ENCODE measurements at regions not wholly inside any gene's neighbourhood (a gene's known extent, or its start where the extent isn't known, plus 50 kb on each side); places are given as distances from the start of the nearest gene placed in this dataset.

DNA sequence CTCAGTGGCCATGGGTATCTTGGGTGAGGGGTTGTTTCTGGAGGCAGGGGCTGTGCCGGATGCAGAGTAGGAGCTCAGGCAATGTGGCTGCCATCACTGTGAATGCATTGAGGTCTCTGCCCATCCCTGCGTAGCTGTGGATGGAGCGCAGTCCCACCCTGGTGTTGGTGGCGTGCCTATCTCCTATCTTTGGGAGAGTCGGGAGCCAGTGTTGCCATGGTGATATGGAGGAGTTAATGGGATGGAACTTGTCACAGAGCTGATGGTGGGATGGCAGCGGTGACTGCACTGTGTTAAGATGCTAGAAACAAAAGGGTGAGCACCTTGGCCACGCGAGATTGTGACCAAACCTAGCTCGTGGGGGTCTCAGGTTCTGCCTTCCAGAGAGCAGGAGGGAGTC lies 197.3 kb downstream of the MELK start:
- Histone ChIP-seq H3K4me3 (replicated peaks in 1 of 3; ENCODE audit: insufficient read depth in 1 of 3, low read depth in 2 of 3, low read length in 3 of 3) (no peak overlapping the region), H3K9ac (ENCODE audit: insufficient read depth, low read depth, low read length) (no peak overlapping the region), H3K36me3 (replicated peaks in 1 of 2; ENCODE audit: control insufficient read depth in 1 of 2, insufficient read depth in 2 of 2, low read length in 2 of 2) (no peaks in the 10 kb centered on the region), H3K4me1 (ENCODE audit: insufficient read depth, low read length) (peaks cover 9% of the 10 kb centered on the region), H3K9me3 (ENCODE audit: low read length) (no peaks in the 10 kb centered on the region), H4K20me1 (ENCODE audit: insufficient read depth, low read length) (no peaks in the 10 kb centered on the region), H2AFZ (ENCODE audit: low read length) (no peak overlapping the region), H3K27ac (ENCODE audit: extremely low read length, insufficient read depth, low read length) (no peak overlapping the region), H3K79me2 (ENCODE audit: insufficient read depth, low read length) (no peaks in the 10 kb centered on the region), H3K4me2 (ENCODE audit: low read depth, low read length) (no peak overlapping the region), H3K27me3 (ENCODE audit: control insufficient read depth in 1 of 2, insufficient read depth in 2 of 2, low read length in 2 of 2) (peaks cover 2 to 37% of the 10 kb centered on the region in 2 experiments; a peak in 3 of 5 replicates)
- no peak for ATAC-seq
- ChIA-PET POLR2A (no interaction called here), CTCF (ENCODE audit: low intra/inter-chr PET ratio, low total read pairs) (no interaction called here)
- no TSS peak for BruUV-seq (replicated peaks)
- no peak for TF ChIP-seq ZBTB20 (CRISPR knock-in tag; IDR thresholded peaks at IDR 0.05; ENCODE audit: borderline replicate concordance, low read depth)
- no peak for TF ChIP-seq NCOA5 (CRISPR knock-in tag; IDR thresholded peaks at IDR 0.05)
- no peak for TF ChIP-seq ZNF124 (CRISPR knock-in tag; IDR thresholded peaks at IDR 0.05)
- no peak for TF ChIP-seq MTF2 (CRISPR knock-in tag; IDR thresholded peaks at IDR 0.05; ENCODE audit: borderline replicate concordance)
- TF ChIP-seq, protein P1, sequence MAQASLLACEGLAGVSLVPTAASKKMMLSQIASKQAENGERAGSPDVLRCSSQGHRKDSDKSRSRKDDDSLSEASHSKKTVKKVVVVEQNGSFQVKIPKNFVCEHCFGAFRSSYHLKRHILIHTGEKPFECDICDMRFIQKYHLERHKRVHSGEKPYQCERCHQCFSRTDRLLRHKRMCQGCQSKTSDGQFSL (CRISPR knock-in tag; IDR thresholded peaks at IDR 0.05): no peak
- TF ChIP-seq ZFP82 (CRISPR knock-in tag; IDR thresholded peaks at IDR 0.05; ENCODE audit: borderline replicate concordance): no peak
- TF ChIP-seq ZNF569 (CRISPR knock-in tag; IDR thresholded peaks at IDR 0.05; ENCODE audit: borderline replicate concordance): no peak
- TF ChIP-seq ZNF230 (CRISPR knock-in tag; IDR thresholded peaks at IDR 0.05): no peak
- no peak for FAIRE-seq
- no peak for DNase-seq (ENCODE audit: low spot score)
- intact Hi-C loops (cut with micrococcal nuclease; ENCODE audit: unreplicated experiment): no loop called here
- in situ Hi-C loops (cut with HindIII; ENCODE audit: extremely low pct_ligation_motif_present, low pct_unique_long_range_greater_than_20kb): no loop called here
- 46% methylated on average over 5 of the region's 9 CpGs for WGBS (ENCODE audit: low lambda C conversion rate)
